Breast epithelium (tissue), 3 donors: ENCODE measurements at regions not wholly inside any gene's neighbourhood (a gene's known extent, or its start where the extent isn't known, plus 50 kb on each side); places are given as distances from the start of the nearest gene placed in this dataset.
"Not testable (repeated sequence)": the region's sequence is repeated elsewhere in the genome, so short reads cannot be mapped to it uniquely, and the experiment has no call there.

Source experiments
- CTCF ChIP-seq, 3 donors: fragments of 450-650 bp; IDR thresholded peaks; one replicate each; pipeline ENCODE4 v1.5.1; 2016 to 2017; ENCODE audit warnings: antibody characterized with exemption in 3 of 3, mild to moderate bottlenecking in 3 of 3, moderate library complexity in 3 of 3
- POLR2A ChIP-seq: fragments of 450-650 bp; IDR thresholded peaks from one replicate; pipeline ENCODE4 v1.6.1; 2016; ENCODE audit warnings: antibody characterized with exemption, mild to moderate bottlenecking, moderate library complexity

- not testable (repeated sequence) for TF ChIP-seq CTCF (IDR thresholded peaks at IDR 0.05); POLR2A
Observed at GRCh38 chr2:91764581-91765002, 3073.1 kb downstream of the RPIA start.
